Mesendoderm (in vitro differentiated cells): ENCODE measurements at regions not wholly inside any gene's neighbourhood (a gene's known extent, or its start where the extent isn't known, plus 50 kb on each side); places are given as distances from the start of the nearest gene placed in this dataset.
"Not testable (repeated sequence)": the region's sequence is repeated elsewhere in the genome, so short reads cannot be mapped to it uniquely, and the experiment has no call there.

Experiments used
- DNase-seq: peaks from one replicate; pipeline ENCODE4 v3.0.0; 2013
- H2AK5ac ChIP-seq: 2 replicates; pipeline ENCODE4 v1.6.1; 2013; ENCODE audit warnings: low read length, inconsistent platforms
- H2BK120ac ChIP-seq: 2 replicates; pipeline ENCODE4 v1.6.1; 2013; ENCODE audit warnings: low read depth, mild to moderate bottlenecking, low read length, moderate library complexity, mixed read lengths
- H2BK15ac ChIP-seq: replicated peaks from 2 replicates; pipeline ENCODE4 v1.6.1; 2013; ENCODE audit warnings: low read depth, mild to moderate bottlenecking, moderate library complexity
- H2BK5ac ChIP-seq: 2 replicates; pipeline ENCODE4 v1.6.1; 2013; ENCODE audit warnings: low read length, inconsistent platforms
- H3K18ac ChIP-seq: 2 replicates; pipeline ENCODE4 v1.6.1; 2013; ENCODE audit warnings: mild to moderate bottlenecking, low read length, mixed read lengths
- H3K23ac ChIP-seq: one replicate; pipeline ENCODE4 v1.6.1; 2013; ENCODE audit warnings: low read length
- H3K27ac ChIP-seq: 2 replicates; pipeline ENCODE4 v1.5.1; 2013; ENCODE audit warnings: low read depth, mild to moderate bottlenecking, inconsistent platforms, low read length, moderate library complexity
- H3K27me3 ChIP-seq: 2 replicates; pipeline ENCODE4 v1.6.1; 2013; ENCODE audit warnings: low read length, control low read depth, mild to moderate bottlenecking, inconsistent platforms; ENCODE audit not compliant: insufficient read depth, poor library complexity
- H3K36me3 ChIP-seq: 2 replicates; pipeline ENCODE4 v1.6.1; 2013; ENCODE audit warnings: low read length, inconsistent platforms; ENCODE audit not compliant: control insufficient read depth, insufficient read depth
- H3K4ac ChIP-seq: one replicate; pipeline ENCODE4 v1.6.1; 2013; ENCODE audit warnings: low read depth, mild to moderate bottlenecking, low read length, moderate library complexity
- H3K4me1 ChIP-seq: 2 replicates; pipeline ENCODE4 v1.6.1; 2013; ENCODE audit warnings: low read depth, low read length, inconsistent platforms; ENCODE audit not compliant: control insufficient read depth
- H3K4me2 ChIP-seq: 2 replicates; pipeline ENCODE4 v1.6.1; 2013; ENCODE audit warnings: low read length
- H3K4me3 ChIP-seq: 2 replicates; pipeline ENCODE4 v1.5.1; 2013; ENCODE audit warnings: mild to moderate bottlenecking, low read length
- H3K56ac ChIP-seq: one replicate; pipeline ENCODE4 v1.6.1; 2013; ENCODE audit warnings: low read length
- H3K79me1 ChIP-seq: 2 replicates; pipeline ENCODE4 v1.6.1; 2013; ENCODE audit warnings: low read length, inconsistent platforms
- H3K79me2 ChIP-seq: 2 replicates; pipeline ENCODE4 v1.6.1; 2013; ENCODE audit warnings: mild to moderate bottlenecking, low read length; ENCODE audit not compliant: control insufficient read depth, insufficient read depth
- H3K9ac ChIP-seq: 2 replicates; pipeline ENCODE4 v1.6.1; 2013; ENCODE audit warnings: low read length, inconsistent platforms
- H4K5ac ChIP-seq: one replicate; pipeline ENCODE4 v1.6.1; 2013; ENCODE audit warnings: low read length
- H4K8ac ChIP-seq: one replicate; pipeline ENCODE4 v1.6.1; 2013; ENCODE audit warnings: low read depth, mild to moderate bottlenecking, control low read depth, low read length, moderate library complexity
- WGBS: extraction: QIAGEN DNeasy Blood & Tissue Kit; methylation state at CpG from one replicate; pipeline ENCODE4 v1.1.7; 2013; ENCODE audit warnings: low lambda C conversion rate, missing lambda C conversion rate; ENCODE audit not compliant: insufficient coverage; ENCODE audit errors: extremely low coverage; 5-methylcytosine and 5-hydroxymethylcytosine counted together

DNA sequence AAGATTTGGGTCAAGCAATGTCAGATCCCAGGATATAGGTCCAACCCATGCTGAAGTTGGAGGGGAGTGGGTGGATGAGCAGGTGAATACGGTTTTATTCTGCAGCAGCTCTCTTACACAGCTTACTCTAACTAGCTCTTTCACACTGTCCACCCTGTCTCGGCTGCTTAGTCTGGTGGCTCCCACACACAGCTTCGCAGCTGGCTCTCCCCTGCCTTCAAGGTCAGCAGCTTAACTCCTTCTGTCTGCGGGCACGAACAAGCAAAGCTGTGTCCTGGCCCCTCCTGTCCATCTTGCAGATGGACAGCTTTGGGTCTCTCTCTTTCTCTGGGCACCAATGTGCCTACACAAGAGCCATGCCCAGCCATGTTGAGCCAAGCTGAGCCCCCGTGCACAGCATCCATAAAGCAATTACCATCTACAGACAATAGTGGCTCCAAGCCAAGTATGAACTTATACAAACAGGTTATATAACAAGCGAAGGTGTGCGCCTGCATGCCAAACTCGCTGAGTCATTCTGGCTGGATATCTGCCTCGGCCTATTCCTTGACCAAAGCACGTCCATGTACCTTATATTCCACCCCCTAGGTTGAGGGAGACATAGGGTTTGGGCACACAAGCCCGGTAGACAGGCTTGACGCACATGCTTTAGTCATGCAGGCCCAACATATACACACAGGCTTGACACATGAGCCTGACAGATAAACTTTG is 1307.8 kb upstream of the RAG2 start:
- no peak overlapping the region for H3K18ac ChIP-seq
- H3K4me2 ChIP-seq, result no peak overlapping the region
- H2AK5ac ChIP-seq, result no peak overlapping the region
- no peaks in the 10 kb centered on the region for H3K79me2 ChIP-seq
- H4K5ac ChIP-seq, result no peak overlapping the region
- H4K8ac ChIP-seq, result no peak overlapping the region
- H3K56ac ChIP-seq, result no peak overlapping the region
- no peak overlapping the region for H2BK5ac ChIP-seq
- H3K4me3 ChIP-seq, result no peak overlapping the region
- H3K4ac ChIP-seq, result no peak overlapping the region
- H3K23ac ChIP-seq, result no peak overlapping the region
- no peaks in the 10 kb centered on the region for H3K27me3 ChIP-seq
- H3K9ac ChIP-seq, result no peak overlapping the region
- H2BK120ac ChIP-seq, result no peak overlapping the region
- H3K4me1 ChIP-seq, result no peaks in the 10 kb centered on the region
- H2BK15ac ChIP-seq, result no peak overlapping the region
- WGBS, result no CpG with 5 or more reads among the region's 13 CpGs
- H3K79me1 ChIP-seq, result no peaks in the 10 kb centered on the region
- no peaks in the 10 kb centered on the region for H3K36me3 ChIP-seq
- no peak for DNase-seq
- H3K27ac ChIP-seq, result no peak overlapping the region

- Histone ChIP-seq H2BK5ac (no peak overlapping the region), H3K4me3 (no peak overlapping the region), H2BK15ac (no peak overlapping the region), H3K79me1 (no peaks in the 10 kb centered on the region), H3K18ac (no peak overlapping the region), H3K56ac (no peak overlapping the region), H3K9ac (no peak overlapping the region), H3K27me3 (no peaks in the 10 kb centered on the region), H4K8ac (no peak overlapping the region), H2AK5ac (no peak overlapping the region), H3K23ac (no peak overlapping the region), H3K79me2 (no peaks in the 10 kb centered on the region), H3K4me1 (no peaks in the 10 kb centered on the region), H3K27ac (no peak overlapping the region), H2BK120ac (no peak overlapping the region), H3K36me3 (no peaks in the 10 kb centered on the region), H4K5ac (no peak overlapping the region), H3K4ac (no peak overlapping the region), H3K4me2 (no peak overlapping the region)
- DNase-seq, result no peak
These were observed 1298.0 kb upstream of the RAG2 start for GRCh38 chr11:37896016-37896415.

DNA sequence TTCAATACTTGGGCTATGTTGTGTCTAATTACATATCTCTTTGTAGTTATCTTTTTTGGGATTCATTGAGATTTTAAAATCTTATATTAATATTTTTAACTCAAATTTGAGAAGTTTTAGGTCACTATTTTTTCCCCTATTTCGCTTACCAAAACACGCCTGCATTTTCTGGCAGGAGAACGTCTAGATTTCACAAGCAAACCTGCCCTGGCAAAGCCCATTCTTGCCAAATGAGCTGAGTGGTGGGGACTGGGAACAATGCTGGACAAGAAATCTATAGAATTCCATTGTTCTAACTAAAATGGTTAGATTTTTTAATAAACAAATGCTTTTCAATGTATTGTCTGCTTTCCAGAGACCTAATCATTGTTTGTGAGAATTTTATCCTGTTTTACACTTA is 1283.7 kb upstream of the RAG2 start:
- Histone ChIP-seq H3K79me2 (no peaks in the 10 kb centered on the region), H3K79me1 (no peaks in the 10 kb centered on the region), H3K27ac (no peak overlapping the region), H2BK120ac (no peak overlapping the region), H3K4me2 (no peak overlapping the region), H3K36me3 (no peaks in the 10 kb centered on the region), H3K9ac (no peak overlapping the region), H3K56ac (no peak overlapping the region), H3K4me1 (no peaks in the 10 kb centered on the region), H3K4me3 (no peak overlapping the region), H3K27me3 (no peaks in the 10 kb centered on the region), H3K23ac (no peak overlapping the region), H2AK5ac (no peak overlapping the region), H2BK5ac (no peak overlapping the region), H3K18ac (no peak overlapping the region), H3K4ac (no peak overlapping the region), H4K5ac (no peak overlapping the region), H4K8ac (no peak overlapping the region), H2BK15ac (no peak overlapping the region)
- no CpG with 5 or more reads among the region's 3 CpGs for WGBS
- no peak for DNase-seq

DNA sequence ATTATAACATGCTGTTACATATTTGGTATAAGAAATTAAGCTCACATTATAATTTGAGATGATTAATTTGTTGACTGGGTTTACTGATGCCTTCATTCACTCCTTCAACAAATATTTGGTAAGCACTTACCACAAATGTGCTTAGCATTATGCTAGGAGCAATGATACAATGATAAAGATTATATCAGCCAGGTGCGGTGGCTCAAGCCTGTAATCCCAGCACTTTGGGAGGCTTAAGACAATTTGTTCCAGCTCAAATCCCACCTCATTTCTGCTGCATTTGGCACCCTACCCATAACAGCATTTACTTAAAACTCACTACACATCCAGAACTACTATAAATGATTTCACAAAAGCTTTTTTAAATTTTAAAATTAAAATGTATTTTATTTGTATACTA is 1263.6 kb upstream of the RAG2 start:
- no CpG with 5 or more reads among the region's 1 CpG for WGBS
- Histone ChIP-seq H3K4me2 (no peak overlapping the region), H3K9ac (no peak overlapping the region)

GRCh38 chr11:37858806-37859537 is 1260.9 kb upstream of the RAG2 start:
- not testable (repeated sequence) for H3K4me2 ChIP-seq, H2AK5ac ChIP-seq, H3K4ac ChIP-seq, H3K4me1 ChIP-seq, H3K79me2 ChIP-seq, H2BK5ac ChIP-seq, H3K27ac ChIP-seq, H3K79me1 ChIP-seq, H3K36me3 ChIP-seq, H3K27me3 ChIP-seq, H2BK120ac ChIP-seq, H3K4me3 ChIP-seq, H2BK15ac ChIP-seq, H3K18ac ChIP-seq, H4K5ac ChIP-seq, H4K8ac ChIP-seq, H3K23ac ChIP-seq, H3K9ac ChIP-seq, H3K56ac ChIP-seq
- no CpG with 5 or more reads among the region's 7 CpGs for WGBS
- peak; percentile 81 for DNase-seq

More for the DNA sequence above, 1263.6 kb upstream of the RAG2 start:
- no peak overlapping the region for H4K5ac ChIP-seq
- no peak overlapping the region for H2BK120ac ChIP-seq
- H3K18ac ChIP-seq, result no peak overlapping the region
- DNase-seq, result no peak
- H3K79me1 ChIP-seq, result no peaks in the 10 kb centered on the region
- no peak overlapping the region for H3K4ac ChIP-seq
- no peaks in the 10 kb centered on the region for H3K4me1 ChIP-seq
- no peaks in the 10 kb centered on the region for H3K79me2 ChIP-seq
- no peak overlapping the region for H3K27ac ChIP-seq
- no peaks in the 10 kb centered on the region for H3K36me3 ChIP-seq
- H3K56ac ChIP-seq, result no peak overlapping the region
- no peaks in the 10 kb centered on the region for H3K27me3 ChIP-seq
- no peak overlapping the region for H2BK5ac ChIP-seq
- H3K23ac ChIP-seq, result no peak overlapping the region
- no peak overlapping the region for H4K8ac ChIP-seq
- no peak overlapping the region for H2BK15ac ChIP-seq
- H3K4me3 ChIP-seq, result no peak overlapping the region
- no peak overlapping the region for H2AK5ac ChIP-seq

DNA sequence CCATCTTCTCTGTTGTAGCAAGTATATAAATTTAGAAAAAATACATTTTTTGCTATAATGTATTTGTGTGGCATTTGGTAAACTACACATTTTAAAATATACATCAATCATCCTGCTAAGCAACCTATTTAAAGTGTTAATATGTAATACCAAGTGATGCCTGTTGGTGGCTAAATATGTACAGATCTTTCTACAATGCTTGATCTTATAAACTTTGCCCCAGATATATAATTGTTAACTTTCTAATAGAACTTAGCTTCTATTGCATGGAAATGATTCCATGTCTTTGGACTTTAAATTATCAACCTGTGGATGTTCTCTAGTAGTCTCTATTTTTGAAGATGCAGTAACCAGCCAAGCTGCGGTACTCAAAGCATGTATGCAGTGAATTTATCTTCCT is 1260.4 kb upstream of the RAG2 start:
- Histone ChIP-seq H2BK15ac (no peak overlapping the region), H2BK5ac (no peak overlapping the region), H3K23ac (no peak overlapping the region), H3K4ac (no peak overlapping the region), H3K9ac (no peak overlapping the region), H3K36me3 (no peaks in the 10 kb centered on the region), H4K5ac (no peak overlapping the region), H3K79me2 (no peaks in the 10 kb centered on the region), H3K56ac (no peak overlapping the region), H3K27ac (no peak overlapping the region), H2BK120ac (no peak overlapping the region), H3K18ac (no peak overlapping the region), H3K4me1 (no peaks in the 10 kb centered on the region), H2AK5ac (no peak overlapping the region), H3K27me3 (no peaks in the 10 kb centered on the region), H3K4me2 (no peak overlapping the region), H3K79me1 (no peaks in the 10 kb centered on the region), H4K8ac (no peak overlapping the region), H3K4me3 (no peak overlapping the region)
- DNase-seq, result no peak
- WGBS, result no CpG with 5 or more reads among the region's 1 CpG
